ENCODE measurements at regions not wholly inside any gene's neighbourhood (a gene's known extent, or its start where the extent isn't known, plus 50 kb on each side); places are given as distances from the start of the nearest gene placed in this dataset.

DNA sequence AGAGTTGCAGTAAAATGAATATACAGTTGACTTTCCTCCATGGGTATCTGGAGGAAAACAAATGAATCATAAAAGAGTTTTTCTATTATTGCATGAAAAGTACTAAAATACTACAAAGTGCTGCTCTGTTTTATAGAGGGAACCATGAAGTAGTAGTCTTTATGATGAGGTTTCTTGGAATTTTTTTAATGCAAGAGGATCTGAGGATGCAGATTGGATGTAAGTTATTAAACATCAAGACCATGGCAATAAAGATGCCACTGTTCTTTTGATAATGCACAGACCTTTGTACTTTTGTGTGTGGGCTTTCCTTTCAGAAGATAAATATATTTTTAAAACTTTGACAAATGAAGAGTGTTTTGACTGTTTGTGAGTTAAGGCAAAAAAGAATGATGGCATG is 87.5 kb downstream of the DACT1 start:
- Histone ChIP-seq H2BK12ac (ENCODE audit: low read depth, low read length) (no peak overlapping the region), H3K9me3 (ENCODE audit: insufficient read depth in 2 of 2, low read depth in 1 of 2, low read length in 1 of 2) (no peaks in the 10 kb centered on the region), H3K79me1 (ENCODE audit: low read depth, low read length) (no peaks in the 10 kb centered on the region), H4K8ac (ENCODE audit: extremely low read depth, insufficient read depth, low read length) (no peak overlapping the region), H2AK5ac (ENCODE audit: low read depth, low read length) (no peak overlapping the region), H3K36me3 (ENCODE audit: control insufficient read depth in 2 of 4, insufficient read depth in 4 of 4, low read length in 3 of 4) (no peaks in the 10 kb centered on the region), H3K56ac (replicated peaks; ENCODE audit: insufficient read length, low read depth, low read length) (no peak overlapping the region), H3K18ac (ENCODE audit: extremely low read depth, low read length) (no peak overlapping the region), H3K14ac (ENCODE audit: insufficient read length) (no peak overlapping the region), H4K20me1 (replicated peaks in 1 of 2; ENCODE audit: control insufficient read depth in 1 of 2, insufficient read depth in 2 of 2, low read length in 2 of 2) (no peaks in the 10 kb centered on the region), H3K27ac (ENCODE audit: low read depth, low read length) (no peak overlapping the region), H3K4ac (replicated peaks; ENCODE audit: insufficient read length, low read depth, low read length) (no peak overlapping the region), H2BK120ac (replicated peaks; ENCODE audit: low read depth, low read length) (no peak overlapping the region), H2BK20ac (ENCODE audit: low read length) (no peak overlapping the region), H2AFZ (ENCODE audit: low read length) (no peak overlapping the region), H3K23ac (ENCODE audit: insufficient read length) (no peak overlapping the region), H2BK15ac (ENCODE audit: low read length) (no peak overlapping the region), H3K9ac (replicated peaks in 1 of 4; ENCODE audit: extremely low read depth in 1 of 4, low read depth in 3 of 4, low read length in 3 of 4) (no peak overlapping the region), H4K5ac (ENCODE audit: insufficient read length, low read depth, low read length) (no peak overlapping the region), H3K27me3 (replicated peaks in 1 of 4; ENCODE audit: control insufficient read depth in 3 of 4, extremely low read depth in 1 of 4, insufficient read depth in 3 of 4, low read length in 3 of 4) (no peaks in the 10 kb centered on the region), H2BK5ac (ENCODE audit: low read depth, low read length) (no peak overlapping the region), H3K4me1 (replicated peaks in 1 of 4; ENCODE audit: control insufficient read depth in 3 of 4, insufficient read depth in 4 of 4, low read length in 3 of 4) (no peaks in the 10 kb centered on the region), H4K91ac (replicated peaks; ENCODE audit: insufficient read length, low read length) (no peak overlapping the region), H3K23me2 (ENCODE audit: low read depth, low read length) (no peaks in the 10 kb centered on the region), H3K4me2 (ENCODE audit: insufficient read depth in 1 of 2, low read depth in 2 of 2, low read length in 2 of 2) (no peak overlapping the region), H3K4me3 (ENCODE audit: extremely low read depth in 1 of 4, insufficient read depth in 2 of 4, low read depth in 3 of 4, low read length in 4 of 4) (no peak overlapping the region), H3K79me2 (ENCODE audit: control insufficient read depth in 1 of 2, insufficient read depth in 2 of 2, low read length in 2 of 2) (no peaks in the 10 kb centered on the region)
- POLR2A ChIA-PET (ENCODE audit: partially characterized antibody), result no interaction called here
- no peak for FAIRE-seq
- CTCF ChIA-PET (ENCODE audit: partially characterized antibody), result no interaction called here
- DNase-seq (ENCODE audit: low read depth in 1 of 2, low spot score in 2 of 2), result no peak
- TF ChIP-seq CBX5 (IDR thresholded peaks at IDR 0.05; ENCODE audit: low read depth, low read length), result no peak
- TF ChIP-seq, protein P1, sequence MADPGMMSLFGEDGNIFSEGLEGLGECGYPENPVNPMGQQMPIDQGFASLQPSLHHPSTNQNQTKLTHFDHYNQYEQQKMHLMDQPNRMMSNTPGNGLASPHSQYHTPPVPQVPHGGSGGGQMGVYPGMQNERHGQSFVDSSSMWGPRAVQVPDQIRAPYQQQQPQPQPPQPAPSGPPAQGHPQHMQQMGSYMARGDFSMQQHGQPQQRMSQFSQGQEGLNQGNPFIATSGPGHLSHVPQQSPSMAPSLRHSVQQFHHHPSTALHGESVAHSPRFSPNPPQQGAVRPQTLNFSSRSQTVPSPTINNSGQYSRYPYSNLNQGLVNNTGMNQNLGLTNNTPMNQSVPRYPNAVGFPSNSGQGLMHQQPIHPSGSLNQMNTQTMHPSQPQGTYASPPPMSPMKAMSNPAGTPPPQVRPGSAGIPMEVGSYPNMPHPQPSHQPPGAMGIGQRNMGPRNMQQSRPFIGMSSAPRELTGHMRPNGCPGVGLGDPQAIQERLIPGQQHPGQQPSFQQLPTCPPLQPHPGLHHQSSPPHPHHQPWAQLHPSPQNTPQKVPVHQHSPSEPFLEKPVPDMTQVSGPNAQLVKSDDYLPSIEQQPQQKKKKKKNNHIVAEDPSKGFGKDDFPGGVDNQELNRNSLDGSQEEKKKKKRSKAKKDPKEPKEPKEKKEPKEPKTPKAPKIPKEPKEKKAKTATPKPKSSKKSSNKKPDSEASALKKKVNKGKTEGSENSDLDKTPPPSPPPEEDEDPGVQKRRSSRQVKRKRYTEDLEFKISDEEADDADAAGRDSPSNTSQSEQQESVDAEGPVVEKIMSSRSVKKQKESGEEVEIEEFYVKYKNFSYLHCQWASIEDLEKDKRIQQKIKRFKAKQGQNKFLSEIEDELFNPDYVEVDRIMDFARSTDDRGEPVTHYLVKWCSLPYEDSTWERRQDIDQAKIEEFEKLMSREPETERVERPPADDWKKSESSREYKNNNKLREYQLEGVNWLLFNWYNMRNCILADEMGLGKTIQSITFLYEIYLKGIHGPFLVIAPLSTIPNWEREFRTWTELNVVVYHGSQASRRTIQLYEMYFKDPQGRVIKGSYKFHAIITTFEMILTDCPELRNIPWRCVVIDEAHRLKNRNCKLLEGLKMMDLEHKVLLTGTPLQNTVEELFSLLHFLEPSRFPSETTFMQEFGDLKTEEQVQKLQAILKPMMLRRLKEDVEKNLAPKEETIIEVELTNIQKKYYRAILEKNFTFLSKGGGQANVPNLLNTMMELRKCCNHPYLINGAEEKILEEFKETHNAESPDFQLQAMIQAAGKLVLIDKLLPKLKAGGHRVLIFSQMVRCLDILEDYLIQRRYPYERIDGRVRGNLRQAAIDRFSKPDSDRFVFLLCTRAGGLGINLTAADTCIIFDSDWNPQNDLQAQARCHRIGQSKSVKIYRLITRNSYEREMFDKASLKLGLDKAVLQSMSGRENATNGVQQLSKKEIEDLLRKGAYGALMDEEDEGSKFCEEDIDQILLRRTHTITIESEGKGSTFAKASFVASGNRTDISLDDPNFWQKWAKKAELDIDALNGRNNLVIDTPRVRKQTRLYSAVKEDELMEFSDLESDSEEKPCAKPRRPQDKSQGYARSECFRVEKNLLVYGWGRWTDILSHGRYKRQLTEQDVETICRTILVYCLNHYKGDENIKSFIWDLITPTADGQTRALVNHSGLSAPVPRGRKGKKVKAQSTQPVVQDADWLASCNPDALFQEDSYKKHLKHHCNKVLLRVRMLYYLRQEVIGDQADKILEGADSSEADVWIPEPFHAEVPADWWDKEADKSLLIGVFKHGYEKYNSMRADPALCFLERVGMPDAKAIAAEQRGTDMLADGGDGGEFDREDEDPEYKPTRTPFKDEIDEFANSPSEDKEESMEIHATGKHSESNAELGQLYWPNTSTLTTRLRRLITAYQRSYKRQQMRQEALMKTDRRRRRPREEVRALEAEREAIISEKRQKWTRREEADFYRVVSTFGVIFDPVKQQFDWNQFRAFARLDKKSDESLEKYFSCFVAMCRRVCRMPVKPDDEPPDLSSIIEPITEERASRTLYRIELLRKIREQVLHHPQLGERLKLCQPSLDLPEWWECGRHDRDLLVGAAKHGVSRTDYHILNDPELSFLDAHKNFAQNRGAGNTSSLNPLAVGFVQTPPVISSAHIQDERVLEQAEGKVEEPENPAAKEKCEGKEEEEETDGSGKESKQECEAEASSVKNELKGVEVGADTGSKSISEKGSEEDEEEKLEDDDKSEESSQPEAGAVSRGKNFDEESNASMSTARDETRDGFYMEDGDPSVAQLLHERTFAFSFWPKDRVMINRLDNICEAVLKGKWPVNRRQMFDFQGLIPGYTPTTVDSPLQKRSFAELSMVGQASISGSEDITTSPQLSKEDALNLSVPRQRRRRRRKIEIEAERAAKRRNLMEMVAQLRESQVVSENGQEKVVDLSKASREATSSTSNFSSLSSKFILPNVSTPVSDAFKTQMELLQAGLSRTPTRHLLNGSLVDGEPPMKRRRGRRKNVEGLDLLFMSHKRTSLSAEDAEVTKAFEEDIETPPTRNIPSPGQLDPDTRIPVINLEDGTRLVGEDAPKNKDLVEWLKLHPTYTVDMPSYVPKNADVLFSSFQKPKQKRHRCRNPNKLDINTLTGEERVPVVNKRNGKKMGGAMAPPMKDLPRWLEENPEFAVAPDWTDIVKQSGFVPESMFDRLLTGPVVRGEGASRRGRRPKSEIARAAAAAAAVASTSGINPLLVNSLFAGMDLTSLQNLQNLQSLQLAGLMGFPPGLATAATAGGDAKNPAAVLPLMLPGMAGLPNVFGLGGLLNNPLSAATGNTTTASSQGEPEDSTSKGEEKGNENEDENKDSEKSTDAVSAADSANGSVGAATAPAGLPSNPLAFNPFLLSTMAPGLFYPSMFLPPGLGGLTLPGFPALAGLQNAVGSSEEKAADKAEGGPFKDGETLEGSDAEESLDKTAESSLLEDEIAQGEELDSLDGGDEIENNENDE (IDR thresholded peaks at IDR 0.05; ENCODE audit: insufficient replicate concordance, low read length), result no peak
